Ammon's horn (tissue), 1 donor: ENCODE measurements at regions not wholly inside any gene's neighbourhood (a gene's known extent, or its start where the extent isn't known, plus 50 kb on each side); places are given as distances from the start of the nearest gene placed in this dataset.
"Not testable (repeated sequence)": the region's sequence is repeated elsewhere in the genome, so short reads cannot be mapped to it uniquely, and the experiment has no call there.

Experiments used
- DNase-seq: peaks from one replicate; pipeline ENCODE4 v3.0.0-alpha.2; 2016; ENCODE audit warnings: low spot score

- DNase-seq, result no peak
Observed at GRCh38 chr14:61167642-61168041, 113.5 kb downstream of the TMEM30B start.

GRCh38 chr14:61160798-61161197 lies 120.3 kb downstream of the TMEM30B start:
- no peak for DNase-seq

- DNase-seq, result peak; percentile 19
Observed at GRCh38 chr14:61154641-61155040, 126.5 kb downstream of the TMEM30B start.

GRCh38 chr14:61153914-61154545 lies 127.1 kb downstream of the TMEM30B start:
- no peak for DNase-seq

GRCh38 chr14:61153431-61153830 lies 127.7 kb downstream of the TMEM30B start:
- DNase-seq, result peak; percentile 16

GRCh38 chr14:61152851-61153364 lies 128.2 kb downstream of the TMEM30B start:
- DNase-seq, result no peak

- DNase-seq, result no peak
Observed at GRCh38 chr14:61151251-61151650, 129.9 kb downstream of the TMEM30B start.

- no peak for DNase-seq
Observed at GRCh38 chr14:61150851-61151250, 130.3 kb downstream of the TMEM30B start.

- DNase-seq, result no peak
Observed at GRCh38 chr14:61149896-61150295, 131.2 kb downstream of the TMEM30B start.

- DNase-seq, result no peak
Observed at GRCh38 chr14:61148742-61149350, 132.3 kb downstream of the TMEM30B start.

- peak; percentile 57 for DNase-seq
Observed at GRCh38 chr14:61147831-61148549, 133.1 kb downstream of the TMEM30B start.

- DNase-seq, result no peak
Observed at GRCh38 chr14:61147381-61147821, 133.7 kb downstream of the TMEM30B start.

- no peak for DNase-seq
Observed at GRCh38 chr14:61146899-61147298, 134.2 kb downstream of the TMEM30B start.

- DNase-seq, result no peak
Observed at GRCh38 chr14:61145903-61146481, 135.1 kb downstream of the TMEM30B start.

GRCh38 chr14:61145034-61145902 lies 135.9 kb downstream of the TMEM30B start:
- DNase-seq, result no peak

GRCh38 chr14:61144117-61145033 lies 136.8 kb downstream of the TMEM30B start:
- not testable (repeated sequence) for DNase-seq

- no peak for DNase-seq
Observed at GRCh38 chr14:61140872-61141271, 140.3 kb downstream of the TMEM30B start.

- no peak for DNase-seq
Observed at GRCh38 chr14:61140271-61140670, 140.9 kb downstream of the TMEM30B start.

GRCh38 chr14:61139006-61139599 lies 142.0 kb downstream of the TMEM30B start:
- no peak for DNase-seq

GRCh38 chr14:61132894-61133293 lies 148.2 kb downstream of the TMEM30B start:
- DNase-seq, result no peak
